Stimulated activated CD8-positive, alpha-beta memory T cell treated with anti-CD3 and anti-CD28 coated beads, Interleukin-15, amount 100 ng/mL, for 1 hour (primary cell): ENCODE measurements at regions not wholly inside any gene's neighbourhood (a gene's known extent, or its start where the extent isn't known, plus 50 kb on each side); places are given as distances from the start of the nearest gene placed in this dataset.
"Not testable (repeated sequence)": the region's sequence is repeated elsewhere in the genome, so short reads cannot be mapped to it uniquely, and the experiment has no call there.

Experiments used
- DNase-seq: peaks from one replicate; pipeline ENCODE4 v3.0.0-alpha.2; 2020; ENCODE audit warnings: low read depth

DNA sequence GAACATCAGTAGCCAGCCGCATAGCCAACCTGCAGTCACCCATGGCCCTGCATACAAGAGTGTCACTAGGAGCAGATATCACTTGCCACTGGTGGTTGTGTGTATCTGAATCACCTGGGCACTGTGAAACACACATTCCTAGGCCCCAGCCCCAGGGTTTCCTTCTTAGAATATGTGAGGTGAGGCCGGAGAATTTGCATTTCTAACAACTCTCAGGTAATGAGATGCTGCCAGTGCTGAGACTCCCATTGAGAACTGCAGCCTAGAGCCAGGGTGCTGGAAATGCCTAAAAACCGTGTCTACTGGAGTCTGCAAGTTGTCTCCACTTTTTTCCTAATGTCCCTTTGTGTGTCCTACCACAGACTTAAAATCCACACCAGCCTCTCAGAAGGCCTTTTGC is 232.0 kb upstream of the PLGLB2 start:
- not testable (repeated sequence) for DNase-seq

DNA sequence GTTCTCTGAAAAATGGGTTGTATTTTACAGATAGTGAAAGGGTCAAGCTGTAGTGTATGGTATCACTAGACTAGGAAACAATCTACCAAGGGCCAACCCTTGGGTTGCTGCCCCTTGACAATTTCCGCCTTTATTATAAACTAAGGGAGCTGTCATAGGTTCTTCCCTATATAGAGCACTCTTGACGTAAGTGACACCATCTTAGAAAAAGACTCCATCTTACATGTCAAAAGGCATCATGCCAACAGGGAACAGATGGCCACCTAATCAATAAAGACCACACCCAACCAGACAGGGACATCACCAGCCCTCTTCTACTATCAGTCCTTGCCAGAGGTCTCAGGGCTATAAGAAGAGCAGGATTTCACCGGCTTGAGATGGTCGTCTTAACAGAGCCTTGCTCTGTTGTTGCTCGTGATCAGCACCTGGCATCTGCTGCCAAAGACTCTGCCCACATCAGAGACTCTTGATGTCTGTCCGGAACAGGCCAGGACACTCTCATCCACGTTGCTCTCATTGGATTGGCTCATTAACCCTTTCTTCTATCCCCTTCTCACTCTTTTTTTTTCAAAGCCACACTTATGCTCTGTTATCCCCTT is 231.4 kb upstream of the PLGLB2 start:
- DNase-seq: not testable (repeated sequence)

DNA sequence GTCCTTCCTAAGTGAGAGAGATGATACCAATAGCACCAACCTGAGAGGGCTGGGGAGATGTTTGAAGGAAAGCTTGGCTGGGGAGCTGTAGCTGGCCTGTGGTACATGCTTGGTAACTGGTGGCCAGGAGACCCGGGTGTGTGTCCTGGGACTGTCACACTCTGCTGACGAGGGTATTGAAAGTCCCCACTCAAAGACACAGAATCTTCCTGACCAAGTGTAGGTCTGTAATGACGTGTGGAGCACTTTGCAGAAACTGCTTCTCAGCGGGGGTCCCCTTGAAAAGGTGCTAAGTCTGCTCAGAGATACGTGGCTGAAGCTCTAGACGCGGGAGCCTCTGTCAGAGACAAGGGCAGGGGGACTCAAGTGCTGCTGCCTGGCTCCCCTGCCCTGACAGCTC is 230.4 kb upstream of the PLGLB2 start:
- DNase-seq: not testable (repeated sequence)

DNA sequence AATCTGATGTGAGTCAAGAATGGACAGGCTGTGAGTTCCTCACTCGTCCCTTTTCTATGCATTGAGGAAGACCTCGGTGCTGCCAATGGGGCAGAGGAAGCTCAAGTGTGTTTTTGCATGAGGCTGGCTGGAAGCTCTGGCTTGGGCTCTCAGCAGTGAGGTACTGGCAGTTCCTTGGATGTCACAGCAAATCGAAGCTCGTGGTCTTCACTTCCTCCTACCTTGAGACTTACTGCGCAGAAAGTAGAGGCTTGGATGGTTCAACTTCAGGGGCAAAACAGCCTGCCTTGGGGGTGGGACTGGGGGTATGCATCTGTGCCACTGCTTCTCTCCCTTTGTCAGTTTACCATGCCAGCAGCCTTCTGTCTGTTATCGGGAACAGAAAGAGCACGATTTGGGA is 229.8 kb upstream of the PLGLB2 start:
- DNase-seq: not testable (repeated sequence)

DNA sequence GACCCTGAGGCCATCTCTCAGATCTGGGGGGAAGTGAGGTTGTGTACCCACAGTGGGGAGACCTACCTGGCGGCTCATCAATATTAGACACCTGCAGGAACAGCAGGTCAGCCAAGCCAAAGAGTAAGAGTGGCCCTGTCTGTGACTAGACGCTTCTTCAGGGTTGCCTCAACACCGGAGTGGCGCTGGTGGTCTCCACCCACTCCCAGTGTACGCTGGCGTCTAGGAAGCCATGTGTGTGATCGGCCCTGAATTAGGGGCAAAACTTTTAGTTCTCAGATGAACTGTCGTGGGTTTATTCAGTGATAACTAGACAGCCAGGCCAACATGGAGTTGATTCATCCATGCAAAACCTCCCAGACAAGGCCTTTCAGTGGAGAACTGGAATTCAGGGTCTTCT is 229.3 kb upstream of the PLGLB2 start:
- DNase-seq: not testable (repeated sequence)

DNA sequence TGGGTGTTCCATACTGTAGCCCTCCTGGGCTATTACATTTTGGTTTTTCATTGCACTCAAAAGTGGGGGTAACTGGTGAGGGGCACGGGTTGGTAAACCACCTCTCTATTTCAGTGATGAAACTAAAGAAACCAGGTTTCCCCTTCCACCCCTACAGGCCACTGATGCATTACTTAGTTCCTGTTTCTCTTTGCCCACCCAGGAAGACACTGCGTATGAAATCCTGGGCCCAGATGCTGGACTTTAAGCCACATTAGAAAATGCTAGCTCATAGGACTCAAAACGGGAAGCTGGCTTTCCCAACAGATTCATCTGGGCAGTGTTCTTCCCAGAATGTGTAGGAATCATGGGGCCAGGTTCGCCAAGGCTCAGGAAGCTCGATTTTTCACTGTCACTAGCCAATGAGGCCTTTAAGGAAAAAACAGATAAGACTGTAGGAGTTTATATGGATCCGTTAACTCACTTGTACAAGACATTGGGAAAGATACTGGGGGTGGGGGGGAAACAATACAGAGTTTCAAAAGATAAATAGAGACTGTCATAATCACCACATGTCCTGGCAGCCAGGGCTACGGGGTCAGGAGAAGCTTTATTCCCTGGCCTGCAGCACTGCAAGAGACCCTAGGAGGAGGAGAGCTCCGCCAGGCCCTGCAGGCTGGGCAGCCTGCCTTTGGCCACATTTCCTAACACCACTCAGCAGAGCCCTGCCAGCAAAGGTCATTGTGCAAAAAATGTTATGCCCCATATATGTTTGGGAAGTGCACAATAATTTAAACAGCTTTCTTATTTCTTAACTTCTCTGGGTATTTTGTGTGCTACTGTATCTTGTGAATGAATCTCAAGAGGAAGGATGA is 228.5 kb upstream of the PLGLB2 start:
- DNase-seq: not testable (repeated sequence)

DNA sequence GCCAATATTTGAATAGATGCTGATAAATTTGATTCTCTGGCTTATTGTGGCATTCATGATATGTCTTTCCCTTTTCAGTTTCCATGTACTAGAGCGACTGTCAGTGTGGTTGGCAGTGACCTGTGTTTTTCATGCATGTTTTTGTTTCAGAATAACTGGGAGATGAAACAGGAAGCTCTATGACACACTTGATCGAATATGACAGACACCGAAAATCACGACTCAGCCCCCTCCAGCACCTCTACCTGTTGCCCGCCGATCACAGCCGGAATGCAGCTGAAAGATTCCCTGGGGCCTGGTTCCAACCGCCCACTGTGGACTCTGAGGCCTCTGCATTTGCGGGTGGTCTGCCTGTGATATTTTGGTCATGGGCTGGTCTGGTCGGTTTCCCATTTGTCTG is 226.8 kb upstream of the PLGLB2 start:
- not testable (repeated sequence) for DNase-seq

DNA sequence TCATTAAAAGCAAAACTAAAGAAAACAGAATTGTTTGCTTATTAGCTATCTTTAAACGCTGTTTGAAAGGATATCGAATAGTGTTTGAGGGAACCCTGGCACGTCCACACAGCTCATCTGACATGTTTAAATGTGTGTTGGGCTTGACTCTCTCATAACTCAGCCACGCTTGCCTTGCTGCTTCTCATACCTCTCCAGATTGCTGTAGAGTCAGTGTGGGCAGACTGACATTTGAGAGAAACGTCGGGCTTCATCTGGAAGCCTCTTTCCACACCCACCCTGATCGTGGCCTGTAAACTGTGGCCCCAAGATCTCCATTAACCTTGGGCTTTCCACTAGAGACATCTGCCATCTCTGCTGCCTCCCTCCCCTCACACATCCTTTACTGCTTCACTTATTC is 226.4 kb upstream of the PLGLB2 start:
- not testable (repeated sequence) for DNase-seq

DNA sequence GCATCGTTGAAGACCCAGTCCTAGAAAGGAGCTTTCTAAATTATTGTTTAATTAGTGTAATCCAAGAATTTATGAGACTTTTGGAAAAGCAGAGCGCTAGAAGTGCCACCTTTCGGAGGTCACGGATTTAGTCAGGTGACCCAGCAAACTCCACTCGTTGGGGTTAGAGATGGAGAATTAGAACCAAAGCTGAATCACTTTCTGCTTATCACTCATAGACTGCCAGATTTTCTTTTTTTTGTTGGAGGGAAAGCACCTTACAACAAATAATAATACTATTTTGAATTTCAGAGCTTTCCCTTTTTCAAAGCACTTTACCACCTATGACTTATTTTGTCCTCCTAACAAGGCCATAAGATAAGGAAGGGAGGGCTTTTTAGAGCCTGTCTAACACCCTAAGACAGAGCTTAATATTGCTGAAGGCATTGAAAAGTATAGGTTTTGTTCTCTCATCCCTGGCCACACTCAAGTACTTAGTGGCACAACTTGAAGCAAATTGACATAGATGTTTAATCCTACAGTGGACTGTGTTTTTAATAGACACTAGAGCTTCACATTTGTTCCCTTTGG is 223.2 kb upstream of the PLGLB2 start:
- not testable (repeated sequence) for DNase-seq

DNA sequence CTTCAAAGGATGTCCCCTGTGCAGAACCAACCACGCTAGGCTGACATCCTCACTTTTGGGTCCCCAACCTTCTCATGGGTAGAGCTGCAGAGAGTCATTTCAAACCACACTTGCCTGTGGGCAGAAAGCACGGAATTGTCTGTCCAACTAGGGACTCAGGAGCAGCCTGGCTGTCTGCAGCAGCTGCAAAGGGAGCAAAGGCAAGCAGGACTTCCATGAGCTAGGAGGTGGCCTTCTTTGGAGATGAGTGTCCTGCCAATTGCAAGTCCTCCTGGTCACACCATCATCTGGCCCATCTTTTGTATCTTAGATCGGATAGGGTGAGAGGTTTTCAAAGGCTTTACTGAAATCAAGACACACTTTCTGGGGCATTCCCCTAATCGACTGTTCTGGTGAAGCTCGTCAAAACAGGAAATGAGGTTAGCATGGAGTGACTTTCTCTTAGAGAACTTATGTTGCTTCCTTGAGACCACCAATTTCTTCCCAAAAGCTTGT is 222.3 kb upstream of the PLGLB2 start:
- not testable (repeated sequence) for DNase-seq

DNA sequence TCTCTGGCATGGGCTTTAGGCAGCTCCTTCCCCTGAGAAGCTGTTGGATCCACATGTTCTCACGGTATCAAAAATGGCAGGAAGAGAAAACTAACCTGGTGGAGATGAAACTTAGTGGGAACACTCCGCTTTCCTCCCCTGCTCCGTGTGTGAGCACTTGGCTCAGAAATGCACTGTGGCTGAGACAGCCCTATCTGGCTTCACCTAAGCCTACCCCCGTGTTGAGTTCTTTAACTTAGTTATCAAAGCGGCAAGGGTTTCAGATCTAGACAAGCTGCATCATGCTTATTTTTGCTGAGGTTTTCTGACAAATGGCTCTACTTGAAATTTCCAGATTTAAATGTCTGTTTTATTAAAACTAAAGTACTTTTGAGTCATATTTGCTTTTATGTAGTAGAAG is 221.6 kb upstream of the PLGLB2 start:
- DNase-seq: not testable (repeated sequence)

DNA sequence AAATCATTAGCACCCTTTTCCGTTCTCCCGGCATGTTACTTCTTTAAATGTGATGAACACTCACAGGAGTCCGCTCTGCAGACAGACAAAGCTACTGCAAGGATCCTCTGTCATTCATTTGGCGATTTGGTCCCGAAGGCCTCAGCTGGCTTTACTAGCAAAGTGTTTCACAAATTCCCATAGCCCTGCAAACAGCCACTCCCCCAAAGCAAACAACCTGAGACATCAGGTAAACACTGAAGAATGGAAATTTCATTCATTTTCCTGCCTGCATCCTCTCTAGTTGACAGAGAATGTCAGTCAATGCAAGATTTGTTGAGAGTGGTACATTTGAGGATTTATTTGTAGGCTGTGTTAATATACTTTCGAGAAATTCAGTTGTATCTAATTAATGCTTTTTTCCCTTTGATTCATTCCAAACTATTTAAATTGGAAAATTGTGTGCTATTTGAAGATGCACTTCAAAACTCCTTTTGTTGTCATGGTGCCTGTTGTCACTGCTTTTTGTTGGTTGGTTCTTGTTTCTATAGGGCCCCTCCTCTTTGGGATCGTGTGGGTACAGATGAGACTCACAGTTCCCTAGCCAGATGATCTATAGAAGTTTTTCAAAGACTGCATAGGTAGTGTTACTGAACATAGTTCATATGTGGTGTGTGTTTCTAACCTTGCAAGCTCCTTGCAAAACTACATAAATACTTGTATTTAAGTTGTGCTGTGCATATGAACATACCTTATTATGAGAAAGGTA is 215.7 kb upstream of the PLGLB2 start:
- not testable (repeated sequence) for DNase-seq

DNA sequence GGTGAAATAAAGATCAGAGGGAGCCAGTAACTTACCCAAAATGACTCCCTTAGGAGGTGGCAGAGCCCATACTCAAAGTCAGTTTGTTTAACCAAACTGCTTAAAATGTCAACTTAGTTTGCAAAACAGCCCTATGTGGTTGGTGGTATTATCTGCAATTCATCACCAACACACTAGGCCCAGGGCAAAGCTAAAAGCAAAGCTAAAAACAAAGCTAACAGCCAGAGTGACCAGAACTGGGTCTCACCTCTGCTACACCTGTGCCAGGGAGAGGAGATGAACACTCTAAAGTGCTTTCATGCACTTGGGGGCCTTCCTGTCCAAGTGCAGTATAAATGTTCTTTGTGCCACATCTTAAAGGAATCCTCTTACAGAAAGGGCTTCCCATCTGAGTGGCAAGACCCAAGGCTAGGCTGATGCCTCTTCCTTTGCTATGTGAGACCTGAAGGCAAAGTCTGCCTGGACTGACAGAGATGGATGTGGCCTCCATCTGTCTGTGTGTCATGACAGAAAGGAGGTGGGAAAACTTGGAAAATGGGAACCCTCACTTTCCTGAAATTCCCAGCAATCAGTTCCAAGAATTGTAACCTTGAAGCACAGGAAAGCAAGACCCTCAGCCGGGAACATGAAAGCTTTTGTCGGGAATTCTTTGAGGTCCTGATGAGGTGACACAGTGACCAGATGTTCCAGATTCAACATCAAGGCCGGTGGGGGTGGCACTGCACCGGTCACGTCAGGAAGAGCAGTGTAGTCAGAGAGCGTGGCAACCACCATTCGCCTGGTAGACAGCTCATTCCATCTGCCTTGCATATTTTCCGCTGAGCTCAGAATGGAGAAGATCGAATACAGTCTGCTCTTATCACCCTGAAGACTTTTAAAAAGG is 214.3 kb upstream of the PLGLB2 start:
- not testable (repeated sequence) for DNase-seq

DNA sequence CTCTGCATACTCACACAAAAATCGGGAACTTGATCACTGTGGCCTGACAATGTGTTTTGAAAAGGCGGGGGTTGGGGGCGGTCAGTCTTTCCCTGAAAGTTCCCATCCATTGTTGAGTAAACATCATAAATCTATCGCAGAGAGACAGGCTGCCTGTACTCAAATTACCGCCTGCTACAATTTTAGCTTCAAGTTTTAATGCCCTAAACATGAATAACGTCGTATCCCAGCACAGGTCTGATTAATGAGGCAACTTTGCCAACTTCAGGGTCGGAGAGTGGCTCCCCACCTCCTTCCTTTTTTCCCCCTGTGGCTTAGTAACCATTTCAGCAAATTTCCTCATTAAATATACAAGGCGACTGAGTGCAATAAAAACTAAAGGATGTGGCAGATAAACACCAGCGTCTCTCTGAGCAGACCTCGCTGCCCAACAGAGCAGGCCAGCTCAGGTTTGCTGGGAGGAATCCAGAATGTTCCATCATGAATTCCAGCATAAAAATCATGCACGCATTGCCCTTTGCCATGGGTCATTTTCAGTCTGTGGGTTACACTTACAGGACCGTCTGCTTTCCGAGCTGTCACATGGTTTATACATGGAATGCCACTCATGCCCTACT is 213.5 kb upstream of the PLGLB2 start:
- DNase-seq: not testable (repeated sequence)

DNA sequence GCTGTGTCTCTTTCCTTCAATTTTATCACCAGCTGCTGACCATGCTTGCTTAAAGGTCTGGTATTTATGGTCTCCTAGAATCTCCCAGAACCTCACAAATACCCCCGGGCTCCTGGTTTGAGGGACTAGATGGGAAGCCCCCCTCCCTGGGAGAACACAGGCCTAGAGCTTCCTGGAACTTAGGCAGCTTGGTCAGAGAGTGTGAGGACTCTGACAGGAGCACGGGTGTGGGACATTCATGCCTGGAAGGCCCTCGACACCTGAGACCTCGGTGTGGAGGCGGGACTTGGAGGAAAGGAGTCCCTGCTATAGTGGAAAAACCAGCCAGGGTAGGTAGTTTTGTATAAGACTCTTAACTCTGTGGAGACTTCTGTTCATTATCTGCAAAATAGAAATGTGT is 211.5 kb upstream of the PLGLB2 start:
- DNase-seq: not testable (repeated sequence)

DNA sequence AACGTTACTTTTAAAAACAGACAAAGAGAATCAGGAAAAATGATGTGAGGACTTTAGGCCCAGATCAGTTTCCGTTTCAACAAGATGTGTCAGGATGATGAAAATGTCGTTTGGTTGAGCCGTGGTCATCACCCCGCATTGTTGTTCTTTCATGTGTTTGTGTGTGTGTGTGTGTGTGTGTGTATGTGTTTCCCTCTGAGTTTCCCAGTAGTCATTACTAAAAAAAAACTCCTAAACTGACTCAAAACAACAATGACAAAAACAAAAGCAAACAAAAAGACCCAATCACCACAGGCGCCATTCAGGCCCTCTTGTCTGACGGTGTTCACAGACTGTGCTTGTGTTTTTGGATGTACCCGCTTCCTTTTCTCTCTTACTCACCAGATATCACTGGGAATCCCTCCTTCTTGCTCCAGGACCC is 210.6 kb upstream of the PLGLB2 start:
- DNase-seq: not testable (repeated sequence)

DNA sequence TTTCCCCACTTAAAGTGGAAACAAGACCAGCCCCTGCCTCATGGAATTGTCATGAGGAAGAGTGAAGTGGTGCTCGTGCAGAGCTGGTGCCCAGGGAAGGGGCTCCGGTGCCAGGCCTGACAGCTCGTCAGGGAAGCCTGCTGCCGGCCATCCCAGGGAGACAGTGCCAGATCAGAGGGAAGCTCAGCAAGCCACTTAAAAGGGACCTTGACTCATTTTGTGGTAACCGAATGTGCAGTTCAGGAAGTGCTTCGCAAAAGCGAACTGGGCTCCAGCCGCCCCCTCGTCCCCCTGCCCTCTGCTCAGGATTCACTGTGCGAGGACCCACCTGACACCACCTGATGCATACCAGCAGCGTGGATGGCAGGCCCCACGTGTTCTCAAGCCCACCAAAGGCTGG is 209.6 kb upstream of the PLGLB2 start:
- DNase-seq: not testable (repeated sequence)

DNA sequence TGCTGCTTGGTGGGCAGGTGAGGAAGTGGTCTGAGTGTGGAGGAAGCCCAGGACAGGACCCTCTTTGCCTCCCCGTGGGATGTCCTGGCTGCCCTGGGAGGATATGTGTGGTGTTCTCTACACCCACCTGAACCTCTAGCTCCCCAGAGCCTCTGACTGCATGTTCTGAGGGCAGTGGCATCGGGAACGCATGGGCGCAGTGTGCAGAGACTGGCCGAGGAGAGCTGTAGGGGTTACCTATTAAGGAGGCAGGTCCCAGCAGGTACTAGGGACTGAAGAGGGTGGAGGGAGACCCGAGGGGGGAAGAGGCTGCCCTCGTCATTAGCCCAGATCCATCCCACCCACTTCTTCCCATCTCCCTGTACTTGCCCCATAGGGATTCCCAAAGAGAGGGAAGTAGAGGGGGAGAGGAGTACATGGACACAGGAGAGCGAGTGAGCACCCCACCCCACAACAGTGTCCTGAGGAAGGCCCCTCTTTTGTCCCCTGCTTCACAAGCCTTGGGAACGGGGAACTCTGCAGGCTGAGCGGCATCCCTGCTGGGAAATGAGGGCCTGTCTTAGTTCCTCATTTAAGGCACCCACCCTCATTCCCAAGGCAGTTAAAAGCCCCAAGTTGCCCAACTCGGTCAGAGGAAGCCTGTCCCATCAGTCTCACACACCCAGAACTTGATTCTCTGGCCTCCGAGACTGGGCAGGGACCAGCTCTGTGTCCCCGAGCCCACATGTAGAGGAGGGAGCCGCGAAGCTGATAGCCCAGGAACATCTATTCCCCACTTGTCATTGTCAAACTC is 208.5 kb upstream of the PLGLB2 start:
- DNase-seq: not testable (repeated sequence)

DNA sequence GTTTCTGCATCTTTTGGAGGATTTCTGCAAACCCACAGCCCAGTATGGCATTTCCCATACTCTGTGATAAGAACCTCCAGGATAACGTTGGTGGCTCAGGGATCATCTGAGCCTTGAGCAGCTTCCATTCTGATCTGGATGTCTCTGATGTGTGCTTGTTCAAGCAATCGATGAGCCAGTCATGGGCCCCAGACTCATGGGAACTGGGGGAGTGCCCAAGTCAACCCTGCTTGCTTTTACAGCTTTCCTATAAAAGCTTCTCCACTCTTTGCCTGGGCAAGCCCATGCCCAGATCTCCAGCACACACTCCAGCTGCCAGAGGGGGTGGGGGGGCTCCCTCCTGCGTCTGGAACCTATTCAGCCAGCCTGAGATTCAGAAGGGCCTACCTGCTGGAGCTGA is 207.6 kb upstream of the PLGLB2 start:
- not testable (repeated sequence) for DNase-seq
